Endothelial cell (in vitro differentiated cells): ENCODE measurements at regions not wholly inside any gene's neighbourhood (a gene's known extent, or its start where the extent isn't known, plus 50 kb on each side); places are given as distances from the start of the nearest gene placed in this dataset.

ENCODE experiments used
- DNase-seq: peaks from one replicate; pipeline ENCODE4 v3.0.0; 2021; ENCODE audit warnings: low spot score
- H3K27ac Mint-ChIP-seq: one replicate; pipeline ENCODE4 v1.8.0; 2021; ENCODE audit warnings: mixed read lengths, inconsistent platforms; ENCODE audit not compliant: unreplicated experiment
- H3K27me3 Mint-ChIP-seq: one replicate; pipeline ENCODE4 v1.8.0; 2021; ENCODE audit warnings: mild to moderate bottlenecking, moderate library complexity, mixed read lengths, inconsistent platforms; ENCODE audit not compliant: unreplicated experiment
- H3K36me3 Mint-ChIP-seq: one replicate; pipeline ENCODE4 v1.8.0; 2021; ENCODE audit warnings: mild to moderate bottlenecking, low read depth, mixed read lengths, inconsistent platforms; ENCODE audit not compliant: unreplicated experiment
- H3K4me1 Mint-ChIP-seq: one replicate; pipeline ENCODE4 v1.8.0; 2021; ENCODE audit warnings: mild to moderate bottlenecking, mixed read lengths, inconsistent platforms; ENCODE audit not compliant: unreplicated experiment
- H3K4me3 Mint-ChIP-seq: one replicate; pipeline ENCODE4 v1.8.0; 2021; ENCODE audit warnings: mild to moderate bottlenecking, mixed read lengths, inconsistent platforms; ENCODE audit not compliant: unreplicated experiment
- H3K9me3 Mint-ChIP-seq: one replicate; pipeline ENCODE4 v1.8.0; 2021; ENCODE audit warnings: mixed read lengths, inconsistent platforms; ENCODE audit not compliant: unreplicated experiment
- TF ChIP-seq, protein P1 (sequence below): fragments of 200-600 bp; sonication (generic); IDR thresholded peaks from one replicate; pipeline ENCODE4 v1.5.0; 2021; ENCODE audit warnings: antibody characterized with exemption; ENCODE audit not compliant: unreplicated experiment

- Mint-ChIP-seq H3K36me3 (no peaks in the 10 kb centered on the region), H3K4me1 (no peaks in the 10 kb centered on the region), H3K27ac (no peak overlapping the region), H3K4me3 (no peak overlapping the region), H3K27me3 (no peaks in the 10 kb centered on the region), H3K9me3 (no peaks in the 10 kb centered on the region)
- DNase-seq: no peak
- TF ChIP-seq, protein P1, sequence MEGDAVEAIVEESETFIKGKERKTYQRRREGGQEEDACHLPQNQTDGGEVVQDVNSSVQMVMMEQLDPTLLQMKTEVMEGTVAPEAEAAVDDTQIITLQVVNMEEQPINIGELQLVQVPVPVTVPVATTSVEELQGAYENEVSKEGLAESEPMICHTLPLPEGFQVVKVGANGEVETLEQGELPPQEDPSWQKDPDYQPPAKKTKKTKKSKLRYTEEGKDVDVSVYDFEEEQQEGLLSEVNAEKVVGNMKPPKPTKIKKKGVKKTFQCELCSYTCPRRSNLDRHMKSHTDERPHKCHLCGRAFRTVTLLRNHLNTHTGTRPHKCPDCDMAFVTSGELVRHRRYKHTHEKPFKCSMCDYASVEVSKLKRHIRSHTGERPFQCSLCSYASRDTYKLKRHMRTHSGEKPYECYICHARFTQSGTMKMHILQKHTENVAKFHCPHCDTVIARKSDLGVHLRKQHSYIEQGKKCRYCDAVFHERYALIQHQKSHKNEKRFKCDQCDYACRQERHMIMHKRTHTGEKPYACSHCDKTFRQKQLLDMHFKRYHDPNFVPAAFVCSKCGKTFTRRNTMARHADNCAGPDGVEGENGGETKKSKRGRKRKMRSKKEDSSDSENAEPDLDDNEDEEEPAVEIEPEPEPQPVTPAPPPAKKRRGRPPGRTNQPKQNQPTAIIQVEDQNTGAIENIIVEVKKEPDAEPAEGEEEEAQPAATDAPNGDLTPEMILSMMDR: no peak
These were observed 547.8 kb downstream of the CDH26 start for GRCh38 chr20:60506061-60506460.

DNA sequence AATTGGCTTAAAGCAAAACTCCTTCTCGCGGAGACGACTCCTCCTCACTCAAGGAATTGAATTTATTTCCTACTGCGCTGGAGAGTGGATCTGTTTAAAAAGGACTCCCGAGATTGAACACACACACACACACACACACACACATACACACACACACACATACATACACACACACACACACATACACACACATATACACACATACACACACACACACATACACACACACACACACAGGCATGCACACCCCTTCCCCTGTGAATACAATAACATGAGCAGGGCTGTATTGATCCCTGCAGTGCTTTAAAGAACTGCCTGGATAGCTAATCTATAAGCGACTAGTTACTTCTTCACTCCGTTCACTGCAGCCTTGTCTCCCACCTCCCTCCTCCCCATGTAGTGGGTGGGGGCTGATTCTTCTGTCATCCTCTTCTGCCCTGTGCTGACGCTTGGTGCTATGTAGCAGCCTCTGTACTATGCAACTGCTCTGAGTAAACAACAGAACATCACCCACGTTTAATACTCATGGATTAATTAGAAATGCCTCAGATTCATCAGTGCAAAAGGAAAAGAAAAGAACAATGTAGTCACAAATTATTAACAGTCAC lies 549.0 kb downstream of the CDH26 start:
- TF ChIP-seq, protein P1: no peak
- Mint-ChIP-seq H3K4me3 (no peak overlapping the region), H3K27me3 (no peaks in the 10 kb centered on the region), H3K27ac (no peak overlapping the region), H3K36me3 (no peaks in the 10 kb centered on the region), H3K9me3 (no peaks in the 10 kb centered on the region), H3K4me1 (no peaks in the 10 kb centered on the region)
- no peak for DNase-seq

DNA sequence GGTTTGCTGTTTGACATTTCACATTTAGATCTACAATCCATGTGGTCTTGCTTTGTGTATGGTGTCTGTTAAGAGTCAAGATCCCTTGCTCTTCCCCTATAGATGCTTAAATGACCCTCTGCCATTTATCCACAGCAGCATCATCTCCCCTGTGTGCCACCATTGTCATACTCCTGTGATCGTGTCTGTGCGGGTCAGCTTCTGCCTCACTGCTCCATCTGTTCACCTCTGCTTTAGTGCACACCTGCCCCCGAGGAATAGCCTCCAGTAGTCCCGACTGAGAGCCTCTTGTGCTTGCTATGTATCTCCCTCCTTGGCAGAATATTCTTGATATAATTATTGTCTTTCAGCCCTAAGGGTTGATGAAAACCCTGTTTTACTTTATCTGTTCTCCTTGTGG lies 551.2 kb downstream of the CDH26 start:
- no peak overlapping the region for H3K4me3 Mint-ChIP-seq
- H3K4me1 Mint-ChIP-seq: no peaks in the 10 kb centered on the region

DNA sequence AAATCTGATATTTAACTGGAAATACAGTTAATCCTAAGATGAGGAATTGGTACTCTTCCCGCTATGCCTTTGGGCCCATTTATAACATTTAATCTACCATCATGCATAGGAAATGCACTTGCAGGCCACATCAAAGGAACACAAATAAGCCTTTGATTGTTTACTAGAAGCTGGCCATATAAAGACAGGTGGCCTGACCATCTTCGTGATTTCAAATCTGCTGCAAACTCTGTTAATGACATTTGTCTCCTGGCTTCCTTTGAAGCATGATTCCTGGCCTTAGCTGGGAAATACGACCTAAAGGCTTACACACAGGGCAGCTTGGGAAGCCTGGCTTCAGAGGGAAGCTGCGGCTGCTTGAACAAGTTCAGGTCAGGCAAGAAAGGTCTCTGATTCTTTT lies 552.1 kb downstream of the CDH26 start:
- no peaks in the 10 kb centered on the region for H3K9me3 Mint-ChIP-seq

More for the DNA sequence above, 551.2 kb downstream of the CDH26 start:
- no peaks in the 10 kb centered on the region for H3K36me3 Mint-ChIP-seq
- H3K9me3 Mint-ChIP-seq: no peaks in the 10 kb centered on the region
- no peaks in the 10 kb centered on the region for H3K27me3 Mint-ChIP-seq
- H3K27ac Mint-ChIP-seq: no peak overlapping the region
- TF ChIP-seq, protein P1: no peak
- no peak for DNase-seq

GRCh38 chr20:60512443-60512842 lies 554.2 kb downstream of the CDH26 start:
- Mint-ChIP-seq H3K4me3 (no peak overlapping the region), H3K27ac (no peak overlapping the region)

More for the DNA sequence above, 552.1 kb downstream of the CDH26 start:
- Mint-ChIP-seq H3K27me3 (no peaks in the 10 kb centered on the region), H3K36me3 (no peaks in the 10 kb centered on the region), H3K27ac (no peak overlapping the region), H3K4me1 (no peaks in the 10 kb centered on the region), H3K4me3 (no peak overlapping the region)
- TF ChIP-seq, protein P1: no peak
- no peak for DNase-seq

More at GRCh38 chr20:60512443-60512842, 554.2 kb downstream of the CDH26 start:
- TF ChIP-seq, protein P1: no peak
- Mint-ChIP-seq H3K9me3 (no peaks in the 10 kb centered on the region), H3K4me1 (no peaks in the 10 kb centered on the region), H3K36me3 (no peaks in the 10 kb centered on the region), H3K27me3 (no peaks in the 10 kb centered on the region)
- DNase-seq: no peak
